ENCODE measurements at regions not wholly inside any gene's neighbourhood (a gene's known extent, or its start where the extent isn't known, plus 50 kb on each side); places are given as distances from the start of the nearest gene placed in this dataset.

DNA sequence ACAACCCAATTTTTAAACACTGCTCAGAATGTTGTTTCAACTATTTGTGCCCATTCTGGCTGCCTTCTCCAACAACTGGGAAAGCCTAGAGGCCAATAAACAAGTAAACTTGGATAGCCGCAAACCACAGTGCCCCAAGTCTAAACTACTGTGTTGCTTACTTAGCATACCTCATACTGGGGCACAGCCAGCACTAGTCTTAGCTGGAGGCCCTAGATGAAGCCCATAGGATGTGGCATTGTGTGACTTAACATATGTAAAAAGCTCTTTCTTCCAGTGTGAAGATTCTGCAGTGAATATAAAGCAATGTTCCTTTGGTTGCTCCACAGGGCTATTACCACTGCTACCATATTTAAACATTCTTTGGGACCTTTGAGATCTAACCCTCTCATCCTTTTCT lies 564.3 kb upstream of the NRSN1 start:
- TF ChIP-seq, protein P1, sequence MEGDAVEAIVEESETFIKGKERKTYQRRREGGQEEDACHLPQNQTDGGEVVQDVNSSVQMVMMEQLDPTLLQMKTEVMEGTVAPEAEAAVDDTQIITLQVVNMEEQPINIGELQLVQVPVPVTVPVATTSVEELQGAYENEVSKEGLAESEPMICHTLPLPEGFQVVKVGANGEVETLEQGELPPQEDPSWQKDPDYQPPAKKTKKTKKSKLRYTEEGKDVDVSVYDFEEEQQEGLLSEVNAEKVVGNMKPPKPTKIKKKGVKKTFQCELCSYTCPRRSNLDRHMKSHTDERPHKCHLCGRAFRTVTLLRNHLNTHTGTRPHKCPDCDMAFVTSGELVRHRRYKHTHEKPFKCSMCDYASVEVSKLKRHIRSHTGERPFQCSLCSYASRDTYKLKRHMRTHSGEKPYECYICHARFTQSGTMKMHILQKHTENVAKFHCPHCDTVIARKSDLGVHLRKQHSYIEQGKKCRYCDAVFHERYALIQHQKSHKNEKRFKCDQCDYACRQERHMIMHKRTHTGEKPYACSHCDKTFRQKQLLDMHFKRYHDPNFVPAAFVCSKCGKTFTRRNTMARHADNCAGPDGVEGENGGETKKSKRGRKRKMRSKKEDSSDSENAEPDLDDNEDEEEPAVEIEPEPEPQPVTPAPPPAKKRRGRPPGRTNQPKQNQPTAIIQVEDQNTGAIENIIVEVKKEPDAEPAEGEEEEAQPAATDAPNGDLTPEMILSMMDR (IDR thresholded peaks at IDR 0.05; ENCODE audit: borderline replicate concordance, extremely low read depth, low read length, poor library complexity, severe bottlenecking), result no peak
- TF ChIP-seq EZH2 (IDR thresholded peaks at IDR 0.05; ENCODE audit: borderline replicate concordance, low read depth, low read length, severe bottlenecking), result no peak
- DNase-seq (no peak), ATAC-seq (ENCODE audit: insufficient read depth, low read depth) (no peak)
- Histone ChIP-seq H2AFZ (ENCODE audit: low read depth, low read length) (no peak overlapping the region), H3K4me3 (ENCODE audit: low read depth in 1 of 2, low read length in 2 of 2) (no peak overlapping the region), H3K4me2 (ENCODE audit: insufficient read depth, low read length) (no peak overlapping the region), H3K79me2 (ENCODE audit: insufficient read depth, low read length) (no peaks in the 10 kb centered on the region), H3K27ac (ENCODE audit: low read length) (no peak overlapping the region), H3K4me1 (ENCODE audit: insufficient read depth, low read length) (no peaks in the 10 kb centered on the region), H3K9me3 (ENCODE audit: insufficient read depth, low read length, severe bottlenecking) (no peaks in the 10 kb centered on the region), H4K20me1 (ENCODE audit: insufficient read depth, low read length) (no peaks in the 10 kb centered on the region), H3K36me3 (ENCODE audit: insufficient read depth, low read length) (no peaks in the 10 kb centered on the region), H3K27me3 (ENCODE audit: insufficient read depth, low read length, poor library complexity) (no peaks in the 10 kb centered on the region), H3K9ac (ENCODE audit: low read depth, low read length) (no peak overlapping the region)

DNA sequence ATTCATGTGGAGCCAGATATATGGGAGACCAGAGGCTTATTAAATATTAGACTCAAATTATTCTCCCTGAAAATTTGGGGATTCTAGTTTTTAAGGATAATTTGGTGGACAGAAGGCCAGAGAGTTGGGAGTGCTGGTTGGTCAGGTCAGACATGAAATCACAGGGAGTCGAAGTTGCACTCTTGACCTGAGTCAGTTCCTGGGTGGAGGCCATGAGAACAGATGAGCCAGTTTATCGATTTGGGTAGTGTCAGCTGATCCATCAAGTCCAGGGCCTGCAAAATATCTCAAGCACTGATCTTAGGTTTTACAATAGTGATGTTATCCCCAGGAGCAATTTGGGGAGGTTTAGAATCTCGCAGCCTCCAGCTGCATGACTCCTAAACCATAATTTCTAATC lies 563.5 kb upstream of the NRSN1 start:
- no peaks in the 10 kb centered on the region for H4K20me1 ChIP-seq (ENCODE audit: insufficient read depth, low read length)

DNA sequence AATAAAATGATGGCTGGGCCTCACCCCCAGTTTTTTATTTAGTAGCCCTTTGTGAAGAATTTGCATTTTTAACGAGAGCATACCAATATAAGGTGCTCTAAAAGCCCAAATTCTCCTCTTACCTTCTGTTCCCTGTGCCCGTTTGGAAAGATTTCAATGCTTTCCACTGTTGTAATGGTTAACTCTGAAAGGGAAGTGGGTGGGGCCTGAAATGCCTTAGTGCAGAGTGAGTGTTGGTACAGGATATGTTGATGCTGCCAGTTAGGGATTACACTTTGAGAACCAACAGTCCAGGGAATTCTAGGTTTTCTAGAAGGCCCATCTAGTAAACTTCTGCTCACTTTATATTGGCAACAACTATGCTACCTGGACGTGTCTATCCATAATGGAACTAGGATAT lies 562.7 kb upstream of the NRSN1 start:
- TF ChIP-seq, protein P1 (IDR thresholded peaks at IDR 0.05; ENCODE audit: borderline replicate concordance, extremely low read depth, low read length, poor library complexity, severe bottlenecking), result no peak
- TF ChIP-seq EZH2 (IDR thresholded peaks at IDR 0.05; ENCODE audit: borderline replicate concordance, low read depth, low read length, severe bottlenecking), result no peak
- H3K79me2 ChIP-seq (ENCODE audit: insufficient read depth, low read length), result no peaks in the 10 kb centered on the region
- H3K4me1 ChIP-seq (ENCODE audit: insufficient read depth, low read length), result no peaks in the 10 kb centered on the region
- no peak overlapping the region for H3K4me3 ChIP-seq (ENCODE audit: low read depth in 1 of 2, low read length in 2 of 2)
- H3K27ac ChIP-seq (ENCODE audit: low read length), result no peak overlapping the region
- H4K20me1 ChIP-seq (ENCODE audit: insufficient read depth, low read length), result no peaks in the 10 kb centered on the region
- no peak for DNase-seq
- ATAC-seq (ENCODE audit: insufficient read depth, low read depth), result no peak
- H3K4me2 ChIP-seq (ENCODE audit: insufficient read depth, low read length), result no peak overlapping the region
- no peaks in the 10 kb centered on the region for H3K36me3 ChIP-seq (ENCODE audit: insufficient read depth, low read length)
- H3K27me3 ChIP-seq (ENCODE audit: insufficient read depth, low read length, poor library complexity), result no peaks in the 10 kb centered on the region
- H3K9me3 ChIP-seq (ENCODE audit: insufficient read depth, low read length, severe bottlenecking), result no peaks in the 10 kb centered on the region
- H2AFZ ChIP-seq (ENCODE audit: low read depth, low read length), result no peak overlapping the region
- no peak overlapping the region for H3K9ac ChIP-seq (ENCODE audit: low read depth, low read length)

More for the DNA sequence above, 563.5 kb upstream of the NRSN1 start:
- Histone ChIP-seq H3K79me2 (ENCODE audit: insufficient read depth, low read length) (no peaks in the 10 kb centered on the region), H3K36me3 (ENCODE audit: insufficient read depth, low read length) (no peaks in the 10 kb centered on the region), H3K4me3 (ENCODE audit: low read depth in 1 of 2, low read length in 2 of 2) (no peak overlapping the region), H3K9me3 (ENCODE audit: insufficient read depth, low read length, severe bottlenecking) (no peaks in the 10 kb centered on the region), H3K4me1 (ENCODE audit: insufficient read depth, low read length) (no peaks in the 10 kb centered on the region), H3K9ac (ENCODE audit: low read depth, low read length) (no peak overlapping the region), H3K27me3 (ENCODE audit: insufficient read depth, low read length, poor library complexity) (no peaks in the 10 kb centered on the region), H3K4me2 (ENCODE audit: insufficient read depth, low read length) (no peak overlapping the region), H3K27ac (ENCODE audit: low read length) (no peak overlapping the region), H2AFZ (ENCODE audit: low read depth, low read length) (no peak overlapping the region)
- no peak for ATAC-seq (ENCODE audit: insufficient read depth, low read depth)
- TF ChIP-seq, protein P1 (IDR thresholded peaks at IDR 0.05; ENCODE audit: borderline replicate concordance, extremely low read depth, low read length, poor library complexity, severe bottlenecking), result no peak
- no peak for TF ChIP-seq EZH2 (IDR thresholded peaks at IDR 0.05; ENCODE audit: borderline replicate concordance, low read depth, low read length, severe bottlenecking)
- no peak for DNase-seq

DNA sequence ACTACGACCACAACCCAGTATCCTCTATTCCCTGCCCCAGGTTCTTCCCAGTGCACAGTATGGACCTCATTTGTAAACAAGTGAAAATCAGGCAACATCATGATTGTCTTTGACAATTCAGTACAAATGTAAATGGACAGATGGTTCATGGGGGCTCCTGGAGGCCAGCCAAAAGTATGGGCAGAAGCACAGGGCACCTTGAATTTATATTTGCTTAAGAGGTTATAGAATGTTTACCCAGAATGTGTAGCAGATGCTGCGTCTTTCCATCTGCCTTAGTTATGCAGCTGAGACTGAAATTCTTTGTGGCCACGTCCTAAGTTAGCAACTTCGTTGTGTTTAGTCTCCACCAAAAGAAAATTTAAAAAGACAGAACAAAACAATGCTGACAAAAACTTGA lies 559.6 kb upstream of the NRSN1 start:
- no peaks in the 10 kb centered on the region for H3K9me3 ChIP-seq (ENCODE audit: insufficient read depth, low read length, severe bottlenecking)
- DNase-seq, result no peak
- no peaks in the 10 kb centered on the region for H3K27me3 ChIP-seq (ENCODE audit: insufficient read depth, low read length, poor library complexity)
- H2AFZ ChIP-seq (ENCODE audit: low read depth, low read length), result no peak overlapping the region
- H3K27ac ChIP-seq (ENCODE audit: low read length), result no peak overlapping the region
- no peak overlapping the region for H3K4me3 ChIP-seq (ENCODE audit: low read depth in 1 of 2, low read length in 2 of 2)
- no peaks in the 10 kb centered on the region for H3K4me1 ChIP-seq (ENCODE audit: insufficient read depth, low read length)
- no peak overlapping the region for H3K4me2 ChIP-seq (ENCODE audit: insufficient read depth, low read length)
- H3K9ac ChIP-seq (ENCODE audit: low read depth, low read length), result no peak overlapping the region
- ATAC-seq (ENCODE audit: insufficient read depth, low read depth), result no peak
- H3K79me2 ChIP-seq (ENCODE audit: insufficient read depth, low read length), result no peaks in the 10 kb centered on the region
- H4K20me1 ChIP-seq (ENCODE audit: insufficient read depth, low read length), result no peaks in the 10 kb centered on the region
- no peak for TF ChIP-seq EZH2 (IDR thresholded peaks at IDR 0.05; ENCODE audit: borderline replicate concordance, low read depth, low read length, severe bottlenecking)
- TF ChIP-seq, protein P1 (IDR thresholded peaks at IDR 0.05; ENCODE audit: borderline replicate concordance, extremely low read depth, low read length, poor library complexity, severe bottlenecking), result no peak
- H3K36me3 ChIP-seq (ENCODE audit: insufficient read depth, low read length), result no peaks in the 10 kb centered on the region

Measured in DND-41 (cell line).